ENCODE measurements at regions not wholly inside any gene's neighbourhood (a gene's known extent, or its start where the extent isn't known, plus 50 kb on each side); places are given as distances from the start of the nearest gene placed in this dataset.

- no peak overlapping the region for H3K27ac Mint-ChIP-seq (ENCODE audit: unreplicated experiment)
- H3K4me1 Mint-ChIP-seq (ENCODE audit: low read depth, unreplicated experiment), result no peaks in the 10 kb centered on the region
- DNase-seq, result no peak
- H3K9me3 Mint-ChIP-seq (ENCODE audit: unreplicated experiment), result peaks cover 4% of the 10 kb centered on the region
- no peak for TF ChIP-seq CTCF (IDR thresholded peaks at IDR 0.05; ENCODE audit: partially characterized antibody, unreplicated experiment)
- no peaks in the 10 kb centered on the region for H3K36me3 Mint-ChIP-seq (ENCODE audit: unreplicated experiment)
- H3K4me3 Mint-ChIP-seq (ENCODE audit: unreplicated experiment), result no peak overlapping the region
- H3K27me3 Mint-ChIP-seq (ENCODE audit: unreplicated experiment), result no peaks in the 10 kb centered on the region
Measured at GRCh38 chr4:96228463-96228862, 388.6 kb downstream of the PDHA2 start.

GRCh38 chr4:96240041-96240440 is 400.1 kb downstream of the PDHA2 start:
- no peaks in the 10 kb centered on the region for H3K4me1 Mint-ChIP-seq (ENCODE audit: low read depth, unreplicated experiment)
- DNase-seq, result no peak
- no peak for TF ChIP-seq CTCF (IDR thresholded peaks at IDR 0.05; ENCODE audit: partially characterized antibody, unreplicated experiment)
- no peaks in the 10 kb centered on the region for H3K36me3 Mint-ChIP-seq (ENCODE audit: unreplicated experiment)
- H3K4me3 Mint-ChIP-seq (ENCODE audit: unreplicated experiment), result no peak overlapping the region
- H3K27me3 Mint-ChIP-seq (ENCODE audit: unreplicated experiment), result no peaks in the 10 kb centered on the region
- H3K9me3 Mint-ChIP-seq (ENCODE audit: unreplicated experiment), result no peaks in the 10 kb centered on the region
- H3K27ac Mint-ChIP-seq (ENCODE audit: unreplicated experiment), result no peak overlapping the region

GRCh38 chr4:96241819-96242218 is 401.9 kb downstream of the PDHA2 start:
- no peak overlapping the region for H3K4me3 Mint-ChIP-seq (ENCODE audit: unreplicated experiment)
- DNase-seq, result no peak
- no peaks in the 10 kb centered on the region for H3K27me3 Mint-ChIP-seq (ENCODE audit: unreplicated experiment)
- no peaks in the 10 kb centered on the region for H3K9me3 Mint-ChIP-seq (ENCODE audit: unreplicated experiment)
- no peaks in the 10 kb centered on the region for H3K36me3 Mint-ChIP-seq (ENCODE audit: unreplicated experiment)
- H3K27ac Mint-ChIP-seq (ENCODE audit: unreplicated experiment), result no peak overlapping the region
- TF ChIP-seq CTCF (IDR thresholded peaks at IDR 0.05; ENCODE audit: partially characterized antibody, unreplicated experiment), result no peak
- H3K4me1 Mint-ChIP-seq (ENCODE audit: low read depth, unreplicated experiment), result no peaks in the 10 kb centered on the region

GRCh38 chr4:96247096-96247495 is 407.2 kb downstream of the PDHA2 start:
- Mint-ChIP-seq H3K27me3 (ENCODE audit: unreplicated experiment) (no peaks in the 10 kb centered on the region), H3K4me3 (ENCODE audit: unreplicated experiment) (no peak overlapping the region), H3K27ac (ENCODE audit: unreplicated experiment) (no peak overlapping the region), H3K9me3 (ENCODE audit: unreplicated experiment) (no peaks in the 10 kb centered on the region), H3K4me1 (ENCODE audit: low read depth, unreplicated experiment) (no peaks in the 10 kb centered on the region), H3K36me3 (ENCODE audit: unreplicated experiment) (no peaks in the 10 kb centered on the region)
- no peak for TF ChIP-seq CTCF (IDR thresholded peaks at IDR 0.05; ENCODE audit: partially characterized antibody, unreplicated experiment)
- DNase-seq, result no peak

GRCh38 chr4:96248225-96248624 is 408.3 kb downstream of the PDHA2 start:
- H3K27me3 Mint-ChIP-seq (ENCODE audit: unreplicated experiment), result no peaks in the 10 kb centered on the region
- H3K9me3 Mint-ChIP-seq (ENCODE audit: unreplicated experiment), result no peaks in the 10 kb centered on the region
- H3K4me1 Mint-ChIP-seq (ENCODE audit: low read depth, unreplicated experiment), result no peaks in the 10 kb centered on the region
- H3K4me3 Mint-ChIP-seq (ENCODE audit: unreplicated experiment), result no peak overlapping the region
- no peaks in the 10 kb centered on the region for H3K36me3 Mint-ChIP-seq (ENCODE audit: unreplicated experiment)
- no peak for DNase-seq
- H3K27ac Mint-ChIP-seq (ENCODE audit: unreplicated experiment), result no peak overlapping the region
- no peak for TF ChIP-seq CTCF (IDR thresholded peaks at IDR 0.05; ENCODE audit: partially characterized antibody, unreplicated experiment)

Measured in glutamatergic neuron (in vitro differentiated cells).